K562 (cell line): ENCODE measurements at regions not wholly inside any gene's neighbourhood (a gene's known extent, or its start where the extent isn't known, plus 50 kb on each side); places are given as distances from the start of the nearest gene placed in this dataset.

ENCODE experiments used
- ATAC-seq: fragments of 200-7000 bp; cut with Tn5 transposase; 3 replicates; pipeline ENCODE4 v1.9.1; 2020; ENCODE audit warnings: moderate library complexity
- BruUV-seq: library from RNA; stranded (reverse); fragments of 400-500 nt; replicated peaks from 2 replicates; lab custom pipeline; 2021; lab: Mats Ljungman, UMichigan
- CTCF ChIA-PET: fragments of 300-600 bp; formaldehyde crosslinking; extraction: SDS; loops from one replicate; lab custom pipeline; 2021; ENCODE audit warnings: low intra/inter-chr PET ratio; lab: Yijun Ruan, JAX
- POLR2A ChIA-PET: fragments of 300-600, 350-650 bp; sonication (Branson Sonifier 250); formaldehyde crosslinking; extraction: SDS; loops from one replicate; lab custom pipeline; 2021; ENCODE audit warnings: antibody characterized with exemption, inconsistent platforms; lab: Yijun Ruan, JAX
- DNase-seq, 4 experiments: peaks; one replicate each; pipeline versions ENCODE4 v3.0.0 to v3.0.0-alpha.2; 2011 to 2018; ENCODE audit warnings: low spot score in 3 of 4, mixed read lengths in 3 of 4; ENCODE audit errors: extremely low read depth in 1 of 4
- FAIRE-seq: peaks from 2 replicates; lab custom pipeline; 2011; peaks lifted over from hg19 to GRCh38; lab: Jason Lieb, UNC
- H2AFZ ChIP-seq: 2 replicates; pipeline ENCODE4 v1.6.0; 2011; ENCODE audit warnings: low read depth, low read length, control low read depth, inconsistent platforms
- H3K27ac ChIP-seq: fragments of 200-600 bp; 3 replicates; pipeline ENCODE4 v1.8.0; 2011; ENCODE audit warnings: low read depth, mild to moderate bottlenecking, control low read depth, inconsistent platforms, low read length, moderate library complexity, mixed read lengths; ENCODE audit errors: extremely low read depth
- H3K27me3 ChIP-seq, 2 experiments: fragments of 300-600 bp in 1 of 2; 2 replicates in 1 of 2; 3 replicates in 1 of 2; pipeline versions ENCODE4 v1.6.0 to v1.8.0; 2011; ENCODE audit warnings: inconsistent platforms in 2 of 2, low read length in 2 of 2, mild to moderate bottlenecking in 1 of 2, mixed read lengths in 1 of 2, moderate library complexity in 1 of 2; ENCODE audit not compliant: control insufficient read depth in 2 of 2, insufficient read depth in 2 of 2
- H3K36me3 ChIP-seq: fragments of 300-600 bp; 3 replicates; pipeline ENCODE4 v1.8.0; 2011; ENCODE audit warnings: mild to moderate bottlenecking, low read length, inconsistent platforms; ENCODE audit not compliant: control insufficient read depth, insufficient read depth
- H3K4me1 ChIP-seq, 2 experiments: fragments of 200-600 bp in 1 of 2; replicated peaks in 1 of 2; 2 replicates in 1 of 2; 3 replicates in 1 of 2; pipeline versions ENCODE4 v1.5.1 to v1.8.0; 2011; ENCODE audit warnings: inconsistent platforms in 2 of 2, low read length in 2 of 2, mild to moderate bottlenecking in 1 of 2, mixed read lengths in 1 of 2, moderate library complexity in 1 of 2; ENCODE audit not compliant: control insufficient read depth in 2 of 2, insufficient read depth in 2 of 2
- H3K4me2 ChIP-seq: 2 replicates; pipeline ENCODE4 v1.6.1; 2011; ENCODE audit warnings: low read length, control low read depth, inconsistent platforms, mixed read lengths; ENCODE audit not compliant: insufficient read depth
- H3K4me3 ChIP-seq: fragments of 200-600 bp; sonication (generic), shearing (Covaris generic); 2 replicates; pipeline ENCODE4 v1.5.1; 2016; ENCODE audit warnings: control low read depth, inconsistent platforms
- H3K79me2 ChIP-seq: fragments of 200-600 bp; 3 replicates; pipeline ENCODE4 v1.8.0; 2011; ENCODE audit warnings: low read length, inconsistent platforms; ENCODE audit not compliant: control insufficient read depth, insufficient read depth
- H3K9ac ChIP-seq, 2 experiments: 2 replicates each; pipeline versions ENCODE4 v1.6.0 to v1.6.1; 2011; ENCODE audit warnings: low read depth in 2 of 2, low read length in 2 of 2, control low read depth in 1 of 2, inconsistent platforms in 1 of 2, mild to moderate bottlenecking in 1 of 2, mixed read lengths in 1 of 2; ENCODE audit not compliant: insufficient read depth in 1 of 2
- H3K9me1 ChIP-seq: one replicate; pipeline ENCODE4 v1.6.0; 2011; ENCODE audit warnings: inconsistent platforms, mild to moderate bottlenecking, low read length, moderate library complexity; ENCODE audit not compliant: control insufficient read depth, insufficient read depth
- H3K9me3 ChIP-seq: replicated peaks from 2 replicates; pipeline ENCODE4 v1.5.1; 2011; ENCODE audit warnings: low read depth, low read length, inconsistent platforms; ENCODE audit not compliant: control insufficient read depth, insufficient read depth
- H4K20me1 ChIP-seq: replicated peaks from 2 replicates; pipeline ENCODE4 v1.6.1; 2011; ENCODE audit warnings: low read length, inconsistent platforms, mixed read lengths; ENCODE audit not compliant: control insufficient read depth, insufficient read depth
- FOXA1 ChIP-seq: fragments of 450-650 bp; IDR thresholded peaks from 2 replicates; pipeline ENCODE4 v1.6.1; 2016; ENCODE audit warnings: mild to moderate bottlenecking, borderline replicate concordance
- NCOA2 ChIP-seq, 2 experiments: fragments of 450-650 bp; IDR thresholded peaks; 2 replicates each; pipeline ENCODE4 v1.6.1; 2018; ENCODE audit warnings: mild to moderate bottlenecking in 2 of 2, moderate library complexity in 1 of 2; ENCODE audit not compliant: partially characterized antibody in 2 of 2
- NFIC ChIP-seq: fragments of 450-650 bp; IDR thresholded peaks from 2 replicates; pipeline ENCODE4 v1.6.1; 2017; ENCODE audit warnings: mild to moderate bottlenecking, inconsistent platforms
- POU5F1 ChIP-seq: fragments of 150-350 bp; IDR thresholded peaks from 2 replicates; pipeline ENCODE4 v1.6.1; 2014; ENCODE audit warnings: borderline replicate concordance, low read length, low read depth, mild to moderate bottlenecking; ENCODE audit not compliant: partially characterized antibody
- SIRT6 ChIP-seq: IDR thresholded peaks from one replicate; pipeline ENCODE4 v1.6.1; 2012; ENCODE audit warnings: low read depth, mild to moderate bottlenecking, control low read depth, inconsistent platforms, low read length, moderate library complexity
- TCF3 ChIP-seq: sonication (generic); formaldehyde crosslinking; IDR thresholded peaks from 2 replicates; pipeline ENCODE4 v1.4.0; 2020; ENCODE audit warnings: mild to moderate bottlenecking, missing genetic modification reagents
- ZFP36 ChIP-seq: fragments of 150-350 bp; IDR thresholded peaks from 2 replicates; pipeline ENCODE4 v1.6.1; 2018; ENCODE audit warnings: low read length, low read depth; ENCODE audit not compliant: partially characterized antibody
- ZNF124 ChIP-seq: sonication (generic); formaldehyde crosslinking; IDR thresholded peaks from 2 replicates; pipeline ENCODE4 v1.8.1; 2022; ENCODE audit warnings: missing genetic modification reagents
- ZNF507 ChIP-seq: conservative IDR thresholded peaks from 2 replicates; pipeline ENCODE4 v1.6.1; 2017; ENCODE audit warnings: missing genetic modification characterization, missing compliant biosample characterization
- WGBS: fragments of 100-300 bp; shearing (Covaris generic); methylation state at CpG from one replicate; pipeline ENCODE4 v1.1.6; 2016; ENCODE audit warnings: low coverage, mixed read lengths; ENCODE audit not compliant: insufficient coverage; ENCODE audit errors: missing lambda C conversion rate; 5-methylcytosine and 5-hydroxymethylcytosine counted together
- in situ Hi-C: fragments of 300-500 bp; cut with MboI; formaldehyde crosslinking; loops from 4 replicates; pipeline ENCODE4 v1.15.0; 2018; ENCODE audit warnings: inconsistent platforms, mixed read lengths
- intact Hi-C: fragments of 100-400 bp; cut with micrococcal nuclease; formaldehyde crosslinking; loops from 2 replicates; pipeline ENCODE4 v1.14.2; 2022
- TF ChIP-seq, protein P1 (sequence below), 3 experiments: IDR thresholded peaks in 2 of 3; conservative IDR thresholded peaks in 1 of 3; 2 replicates each; pipeline ENCODE4 v1.5.1; 2011 to 2012; ENCODE audit warnings: low read length in 3 of 3, mild to moderate bottlenecking in 3 of 3, control low read depth in 2 of 3, improper control_type of control experiment in 1 of 3, inconsistent platforms in 1 of 3, low read depth in 1 of 3, mixed read lengths in 1 of 3, moderate library complexity in 1 of 3; ENCODE audit not compliant: insufficient read depth in 2 of 3
- TF ChIP-seq, protein P2 (sequence below): fragments of 250-450 bp; sonication (Bioruptor Pico); IDR thresholded peaks from 2 replicates; pipeline ENCODE4 v1.4.0; 2020; ENCODE audit warnings: borderline replicate concordance
- TF ChIP-seq, protein P3 (sequence below): fragments of 150-350 bp; conservative IDR thresholded peaks from 2 replicates; pipeline ENCODE4 v1.6.1; 2014; ENCODE audit warnings: low read length
- TF ChIP-seq, protein P4 (sequence below), 2 experiments: fragments of 150-350 bp in 1 of 2; IDR thresholded peaks; 2 replicates each; pipeline ENCODE4 v1.6.1; 2012 to 2016; ENCODE audit warnings: low read depth in 2 of 2, low read length in 2 of 2, mild to moderate bottlenecking in 1 of 2, moderate library complexity in 1 of 2

DNA sequence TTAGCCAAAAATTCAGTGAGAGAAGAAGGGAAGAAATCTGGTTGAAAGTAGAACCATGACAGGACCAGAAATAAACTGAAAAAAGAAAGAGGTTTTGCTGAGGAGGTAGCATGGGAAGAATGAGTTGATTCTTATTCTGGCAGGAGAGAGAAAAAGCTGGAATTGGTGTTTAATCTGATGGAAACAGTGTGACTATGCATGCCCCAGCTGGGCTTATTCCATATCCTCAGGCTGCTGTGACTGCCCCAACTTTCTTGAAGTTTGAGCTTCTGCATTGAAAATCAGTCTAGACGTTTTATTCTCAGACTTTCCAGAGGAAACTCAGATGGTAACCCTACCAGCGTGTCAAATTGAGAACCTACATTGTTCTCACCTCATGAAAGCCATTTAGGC, 352.5 kb upstream of the DCBLD2 start:
- Histone ChIP-seq H3K9ac (no peak overlapping the region), H3K27ac (no peak overlapping the region), H3K4me3 (no peak overlapping the region), H3K9me1 (no peaks in the 10 kb centered on the region), H3K4me2 (no peak overlapping the region), H3K27me3 (no peaks in the 10 kb centered on the region), H3K9me3 (no peaks in the 10 kb centered on the region), H4K20me1 (no peaks in the 10 kb centered on the region), H3K36me3 (no peaks in the 10 kb centered on the region), H2AFZ (no peak overlapping the region), H3K79me2 (no peaks in the 10 kb centered on the region), H3K4me1 (no peaks in the 10 kb centered on the region)
- DNase-seq (no peak), FAIRE-seq (no peak), ATAC-seq (no peak)
- intact Hi-C loops: no loop called here
- in situ Hi-C loops: no loop called here
- ChIA-PET POLR2A (no interaction called here), CTCF (no interaction called here)
- 0% methylated on average over 2 of the region's 2 CpGs for WGBS
- no TSS peak for BruUV-seq
- TF ChIP-seq FOXA1 (no peak), ZNF507 (tag) (no peak), ZNF124 (CRISPR knock-in tag) (no peak), TCF3 (no peak), NFIC (no peak), POU5F1 (no peak), SIRT6 (no peak), ZFP36 (no peak), NCOA2 (IDR thresholded peaks at IDR 0.05; ENCODE audit: partially characterized antibody in 2 of 2) (no peak)
- TF ChIP-seq, protein P1, sequence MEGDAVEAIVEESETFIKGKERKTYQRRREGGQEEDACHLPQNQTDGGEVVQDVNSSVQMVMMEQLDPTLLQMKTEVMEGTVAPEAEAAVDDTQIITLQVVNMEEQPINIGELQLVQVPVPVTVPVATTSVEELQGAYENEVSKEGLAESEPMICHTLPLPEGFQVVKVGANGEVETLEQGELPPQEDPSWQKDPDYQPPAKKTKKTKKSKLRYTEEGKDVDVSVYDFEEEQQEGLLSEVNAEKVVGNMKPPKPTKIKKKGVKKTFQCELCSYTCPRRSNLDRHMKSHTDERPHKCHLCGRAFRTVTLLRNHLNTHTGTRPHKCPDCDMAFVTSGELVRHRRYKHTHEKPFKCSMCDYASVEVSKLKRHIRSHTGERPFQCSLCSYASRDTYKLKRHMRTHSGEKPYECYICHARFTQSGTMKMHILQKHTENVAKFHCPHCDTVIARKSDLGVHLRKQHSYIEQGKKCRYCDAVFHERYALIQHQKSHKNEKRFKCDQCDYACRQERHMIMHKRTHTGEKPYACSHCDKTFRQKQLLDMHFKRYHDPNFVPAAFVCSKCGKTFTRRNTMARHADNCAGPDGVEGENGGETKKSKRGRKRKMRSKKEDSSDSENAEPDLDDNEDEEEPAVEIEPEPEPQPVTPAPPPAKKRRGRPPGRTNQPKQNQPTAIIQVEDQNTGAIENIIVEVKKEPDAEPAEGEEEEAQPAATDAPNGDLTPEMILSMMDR (IDR thresholded peaks at IDR 0.05 in 2 of 3, conservative IDR thresholded peaks at IDR 0.05 in 1 of 3; ENCODE audit: insufficient read depth in 2 of 3, low read depth in 1 of 3, low read length in 3 of 3): no peak
- TF ChIP-seq, protein P2, sequence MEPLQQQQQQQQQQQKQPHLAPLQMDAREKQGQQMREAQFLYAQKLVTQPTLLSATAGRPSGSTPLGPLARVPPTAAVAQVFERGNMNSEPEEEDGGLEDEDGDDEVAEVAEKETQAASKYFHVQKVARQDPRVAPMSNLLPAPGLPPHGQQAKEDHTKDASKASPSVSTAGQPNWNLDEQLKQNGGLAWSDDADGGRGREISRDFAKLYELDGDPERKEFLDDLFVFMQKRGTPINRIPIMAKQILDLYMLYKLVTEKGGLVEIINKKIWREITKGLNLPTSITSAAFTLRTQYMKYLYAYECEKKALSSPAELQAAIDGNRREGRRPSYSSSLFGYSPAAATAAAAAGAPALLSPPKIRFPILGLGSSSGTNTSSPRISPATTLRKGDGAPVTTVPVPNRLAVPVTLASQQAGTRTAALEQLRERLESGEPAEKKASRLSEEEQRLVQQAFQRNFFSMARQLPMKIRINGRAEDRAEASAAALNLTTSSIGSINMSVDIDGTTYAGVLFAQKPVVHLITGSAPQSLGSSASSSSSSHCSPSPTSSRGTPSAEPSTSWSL (CRISPR knock-in tag): no peak
- TF ChIP-seq, protein P3, sequence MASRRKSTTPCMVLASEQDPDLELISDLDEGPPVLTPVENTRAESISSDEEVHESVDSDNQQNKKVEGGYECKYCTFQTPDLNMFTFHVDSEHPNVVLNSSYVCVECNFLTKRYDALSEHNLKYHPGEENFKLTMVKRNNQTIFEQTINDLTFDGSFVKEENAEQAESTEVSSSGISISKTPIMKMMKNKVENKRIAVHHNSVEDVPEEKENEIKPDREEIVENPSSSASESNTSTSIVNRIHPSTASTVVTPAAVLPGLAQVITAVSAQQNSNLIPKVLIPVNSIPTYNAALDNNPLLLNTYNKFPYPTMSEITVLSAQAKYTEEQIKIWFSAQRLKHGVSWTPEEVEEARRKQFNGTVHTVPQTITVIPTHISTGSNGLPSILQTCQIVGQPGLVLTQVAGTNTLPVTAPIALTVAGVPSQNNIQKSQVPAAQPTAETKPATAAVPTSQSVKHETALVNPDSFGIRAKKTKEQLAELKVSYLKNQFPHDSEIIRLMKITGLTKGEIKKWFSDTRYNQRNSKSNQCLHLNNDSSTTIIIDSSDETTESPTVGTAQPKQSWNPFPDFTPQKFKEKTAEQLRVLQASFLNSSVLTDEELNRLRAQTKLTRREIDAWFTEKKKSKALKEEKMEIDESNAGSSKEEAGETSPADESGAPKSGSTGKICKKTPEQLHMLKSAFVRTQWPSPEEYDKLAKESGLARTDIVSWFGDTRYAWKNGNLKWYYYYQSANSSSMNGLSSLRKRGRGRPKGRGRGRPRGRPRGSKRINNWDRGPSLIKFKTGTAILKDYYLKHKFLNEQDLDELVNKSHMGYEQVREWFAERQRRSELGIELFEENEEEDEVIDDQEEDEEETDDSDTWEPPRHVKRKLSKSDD: no peak
- TF ChIP-seq, protein P4, sequence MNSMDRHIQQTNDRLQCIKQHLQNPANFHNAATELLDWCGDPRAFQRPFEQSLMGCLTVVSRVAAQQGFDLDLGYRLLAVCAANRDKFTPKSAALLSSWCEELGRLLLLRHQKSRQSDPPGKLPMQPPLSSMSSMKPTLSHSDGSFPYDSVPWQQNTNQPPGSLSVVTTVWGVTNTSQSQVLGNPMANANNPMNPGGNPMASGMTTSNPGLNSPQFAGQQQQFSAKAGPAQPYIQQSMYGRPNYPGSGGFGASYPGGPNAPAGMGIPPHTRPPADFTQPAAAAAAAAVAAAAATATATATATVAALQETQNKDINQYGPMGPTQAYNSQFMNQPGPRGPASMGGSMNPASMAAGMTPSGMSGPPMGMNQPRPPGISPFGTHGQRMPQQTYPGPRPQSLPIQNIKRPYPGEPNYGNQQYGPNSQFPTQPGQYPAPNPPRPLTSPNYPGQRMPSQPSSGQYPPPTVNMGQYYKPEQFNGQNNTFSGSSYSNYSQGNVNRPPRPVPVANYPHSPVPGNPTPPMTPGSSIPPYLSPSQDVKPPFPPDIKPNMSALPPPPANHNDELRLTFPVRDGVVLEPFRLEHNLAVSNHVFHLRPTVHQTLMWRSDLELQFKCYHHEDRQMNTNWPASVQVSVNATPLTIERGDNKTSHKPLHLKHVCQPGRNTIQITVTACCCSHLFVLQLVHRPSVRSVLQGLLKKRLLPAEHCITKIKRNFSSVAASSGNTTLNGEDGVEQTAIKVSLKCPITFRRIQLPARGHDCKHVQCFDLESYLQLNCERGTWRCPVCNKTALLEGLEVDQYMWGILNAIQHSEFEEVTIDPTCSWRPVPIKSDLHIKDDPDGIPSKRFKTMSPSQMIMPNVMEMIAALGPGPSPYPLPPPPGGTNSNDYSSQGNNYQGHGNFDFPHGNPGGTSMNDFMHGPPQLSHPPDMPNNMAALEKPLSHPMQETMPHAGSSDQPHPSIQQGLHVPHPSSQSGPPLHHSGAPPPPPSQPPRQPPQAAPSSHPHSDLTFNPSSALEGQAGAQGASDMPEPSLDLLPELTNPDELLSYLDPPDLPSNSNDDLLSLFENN (IDR thresholded peaks at IDR 0.05; ENCODE audit: low read depth in 2 of 2, low read length in 2 of 2): no peak
